SK-N-SH treated with all-trans-retinoic acid at 6 μM for 48 hours (cell line): ENCODE measurements at regions not wholly inside any gene's neighbourhood (a gene's known extent, or its start where the extent isn't known, plus 50 kb on each side); places are given as distances from the start of the nearest gene placed in this dataset.

Experiments
- ARNTL ChIP-seq: fragments of 450-650 bp; formaldehyde crosslinking; IDR thresholded peaks from 2 replicates; pipeline ENCODE4 v1.5.0; 2020; ENCODE audit warnings: low read depth, mild to moderate bottlenecking, moderate library complexity, borderline replicate concordance
- BACH2 ChIP-seq: fragments of 250-450 bp; sonication (Bioruptor Pico); IDR thresholded peaks from 2 replicates; pipeline ENCODE4 v1.9.0; 2021; ENCODE audit warnings: mild to moderate bottlenecking, borderline replicate concordance
- ESRRG ChIP-seq: fragments of 250-450 bp; sonication (Bioruptor Pico); IDR thresholded peaks from 2 replicates; pipeline ENCODE4 v1.6.1; 2021; ENCODE audit warnings: mild to moderate bottlenecking
- RARB ChIP-seq: fragments of 250-450 bp; sonication (Bioruptor Pico); IDR thresholded peaks from 2 replicates; pipeline ENCODE4 v1.8.0; 2021; ENCODE audit warnings: mild to moderate bottlenecking, moderate library complexity
- ZFP30 ChIP-seq: fragments of 450-650 bp; formaldehyde crosslinking; IDR thresholded peaks from 2 replicates; pipeline ENCODE4 v1.5.0; 2022; ENCODE audit warnings: mild to moderate bottlenecking, moderate library complexity
- TF ChIP-seq, protein P1 (sequence below): fragments of 250-450 bp; sonication (Bioruptor Pico); IDR thresholded peaks from 2 replicates; pipeline ENCODE4 v1.8.0; 2020; ENCODE audit warnings: mild to moderate bottlenecking, moderate library complexity, borderline replicate concordance

DNA sequence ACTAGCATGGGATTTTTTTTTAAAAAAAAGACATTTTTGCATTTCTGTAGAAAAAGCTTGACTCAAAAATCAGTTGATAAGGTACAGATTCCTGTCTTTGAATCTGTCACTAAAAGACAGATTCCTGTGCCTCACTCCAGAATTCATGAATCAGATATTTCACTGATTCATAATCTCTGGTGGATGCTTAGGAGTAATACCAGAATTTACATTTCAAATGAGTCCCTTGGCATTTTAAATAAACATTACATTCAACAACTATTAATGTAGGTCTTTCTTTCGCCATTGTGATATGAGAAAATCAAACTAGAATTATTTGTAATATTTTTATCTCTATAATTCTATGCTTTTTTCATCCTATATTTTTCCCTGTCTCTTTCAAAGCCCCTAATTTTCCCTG is 128.3 kb downstream of the APIP start:
- TF ChIP-seq ARNTL (CRISPR knock-in tag) (no peak), RARB (no peak), ESRRG (no peak), BACH2 (CRISPR knock-in tag) (no peak), ZFP30 (no peak)
- TF ChIP-seq, protein P1, sequence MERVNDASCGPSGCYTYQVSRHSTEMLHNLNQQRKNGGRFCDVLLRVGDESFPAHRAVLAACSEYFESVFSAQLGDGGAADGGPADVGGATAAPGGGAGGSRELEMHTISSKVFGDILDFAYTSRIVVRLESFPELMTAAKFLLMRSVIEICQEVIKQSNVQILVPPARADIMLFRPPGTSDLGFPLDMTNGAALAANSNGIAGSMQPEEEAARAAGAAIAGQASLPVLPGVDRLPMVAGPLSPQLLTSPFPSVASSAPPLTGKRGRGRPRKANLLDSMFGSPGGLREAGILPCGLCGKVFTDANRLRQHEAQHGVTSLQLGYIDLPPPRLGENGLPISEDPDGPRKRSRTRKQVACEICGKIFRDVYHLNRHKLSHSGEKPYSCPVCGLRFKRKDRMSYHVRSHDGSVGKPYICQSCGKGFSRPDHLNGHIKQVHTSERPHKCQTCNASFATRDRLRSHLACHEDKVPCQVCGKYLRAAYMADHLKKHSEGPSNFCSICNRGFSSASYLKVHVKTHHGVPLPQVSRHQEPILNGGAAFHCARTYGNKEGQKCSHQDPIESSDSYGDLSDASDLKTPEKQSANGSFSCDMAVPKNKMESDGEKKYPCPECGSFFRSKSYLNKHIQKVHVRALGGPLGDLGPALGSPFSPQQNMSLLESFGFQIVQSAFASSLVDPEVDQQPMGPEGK (CRISPR knock-in tag), result no peak
